ENCODE measurements at regions not wholly inside any gene's neighbourhood (a gene's known extent, or its start where the extent isn't known, plus 50 kb on each side); places are given as distances from the start of the nearest gene placed in this dataset.

GRCh38 chr3:104763007-104763406 lies 603.7 kb upstream of the ALCAM start:
- TF ChIP-seq JUN (IDR thresholded peaks at IDR 0.05) (no peak), POLR2A (IDR thresholded peaks at IDR 0.05; ENCODE audit: low read length) (no peak), CTCF (IDR thresholded peaks at IDR 0.05) (no peak), ZSCAN20 (CRISPR knock-in tag; IDR thresholded peaks at IDR 0.05) (no peak), MAX (IDR thresholded peaks at IDR 0.05) (no peak), RAD21 (conservative IDR thresholded peaks at IDR 0.05 in 1 of 2, IDR thresholded peaks at IDR 0.05 in 1 of 2) (no peak), TFCP2L1 (CRISPR knock-in tag; IDR thresholded peaks at IDR 0.05) (no peak), ZC3H11A (IDR thresholded peaks at IDR 0.05) (no peak), RCOR1 (IDR thresholded peaks at IDR 0.05; ENCODE audit: low read depth, low read length) (no peak)

Measured in A549 (cell line).